ENCODE measurements at regions not wholly inside any gene's neighbourhood (a gene's known extent, or its start where the extent isn't known, plus 50 kb on each side); places are given as distances from the start of the nearest gene placed in this dataset.

- no TSS peak for BruUV-seq (replicated peaks)
- POLR2A ChIA-PET, result no interaction called here
- intact Hi-C loops (cut with micrococcal nuclease), result no loop called here
- DNase-seq (ENCODE audit: low read depth, low spot score) (no peak), FAIRE-seq (no peak)
- no peaks in the 10 kb centered on the region for H3K9me3 ChIP-seq (replicated peaks; ENCODE audit: control insufficient read depth, insufficient read depth, low read length)
- no peaks in the 10 kb centered on the region for H3K4me1 ChIP-seq (ENCODE audit: control insufficient read depth, extremely low read depth, insufficient read depth, low read length)
- dilution Hi-C loops (cut with MboI; ENCODE audit: extremely low pct_ligation_motif_present, low sequenced_read_pairs), result no loop called here
- H3K4me3 ChIP-seq (replicated peaks in 1 of 3; ENCODE audit: insufficient read depth in 1 of 3, low read depth in 1 of 3, low read length in 3 of 3), result no peak overlapping the region
- no peaks in the 10 kb centered on the region for H3K9me1 ChIP-seq (replicated peaks; ENCODE audit: control insufficient read depth, extremely low read depth, insufficient read depth, low read length)
- H3K27me3 ChIP-seq (ENCODE audit: control insufficient read depth in 2 of 2, insufficient read depth in 2 of 2, low read length in 2 of 2), result no peaks in the 10 kb centered on the region
- no peak overlapping the region for H3K9ac ChIP-seq (replicated peaks; ENCODE audit: extremely low read depth, insufficient read depth, low read length)
- no peaks in the 10 kb centered on the region for H4K20me1 ChIP-seq (replicated peaks; ENCODE audit: control insufficient read depth, extremely low read depth, insufficient read depth, low read length)
- no peak overlapping the region for H3K4me2 ChIP-seq (ENCODE audit: insufficient read depth, low read length)
- TF ChIP-seq JUN (IDR thresholded peaks at IDR 0.05; ENCODE audit: borderline replicate concordance, insufficient read depth, insufficient read length, low read depth) (no peak), POLR2AphosphoS5 (IDR thresholded peaks at IDR 0.05; ENCODE audit: insufficient read depth, low read depth, low read length) (no peak), EZH2 (IDR thresholded peaks at IDR 0.05; ENCODE audit: borderline replicate concordance, low read depth, low read length, severe bottlenecking) (no peak), FOS (IDR thresholded peaks at IDR 0.05; ENCODE audit: borderline replicate concordance, insufficient read depth, low read length) (no peak), MYC (IDR thresholded peaks at IDR 0.05; ENCODE audit: low read depth, low read length) (no peak), CTCF (IDR thresholded peaks at IDR 0.05; ENCODE audit: extremely low read depth in 1 of 2, insufficient read depth in 1 of 2, low read depth in 1 of 2, low read length in 2 of 2) (no peak), POLR2A (IDR thresholded peaks at IDR 0.05; ENCODE audit: low read depth, low read length) (no peak), GATA2 (IDR thresholded peaks at IDR 0.05; ENCODE audit: insufficient read depth, insufficient read length, low read depth, low read length) (no peak)
- TF ChIP-seq, protein P1, sequence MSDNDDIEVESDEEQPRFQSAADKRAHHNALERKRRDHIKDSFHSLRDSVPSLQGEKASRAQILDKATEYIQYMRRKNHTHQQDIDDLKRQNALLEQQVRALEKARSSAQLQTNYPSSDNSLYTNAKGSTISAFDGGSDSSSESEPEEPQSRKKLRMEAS (IDR thresholded peaks at IDR 0.05; ENCODE audit: insufficient read depth, insufficient read length), result no peak
- no peak overlapping the region for H2AFZ ChIP-seq (ENCODE audit: low read depth, low read length)
- H3K36me3 ChIP-seq (ENCODE audit: control insufficient read depth in 2 of 2, extremely low read depth in 1 of 2, insufficient read depth in 2 of 2, low read length in 2 of 2), result no peaks in the 10 kb centered on the region
- H3K27ac ChIP-seq (ENCODE audit: insufficient read depth, low read depth, low read length), result no peak overlapping the region
- CTCF ChIA-PET, result no interaction called here
- H3K79me2 ChIP-seq (ENCODE audit: control insufficient read depth, insufficient read depth, low read length), result no peaks in the 10 kb centered on the region
Observed at GRCh38 chr4:24010573-24010972, 120.7 kb upstream of the PPARGC1A start.

Measured in endothelial cell of umbilical vein (primary cell).